ENCODE measurements at regions not wholly inside any gene's neighbourhood (a gene's known extent, or its start where the extent isn't known, plus 50 kb on each side); places are given as distances from the start of the nearest gene placed in this dataset.

GRCh38 chr12:47586952-47587669 lies 118.7 kb downstream of the RPAP3 start:
- TF ChIP-seq CTCF (IDR thresholded peaks at IDR 0.05 in 4 of 5, conservative IDR thresholded peaks at IDR 0.05 in 1 of 5) (no peak), POLR2A (IDR thresholded peaks at IDR 0.05) (no peak)

Measured in gastrocnemius medialis (tissue), 4 donors.